ENCODE measurements at regions not wholly inside any gene's neighbourhood (a gene's known extent, or its start where the extent isn't known, plus 50 kb on each side); places are given as distances from the start of the nearest gene placed in this dataset.

DNA sequence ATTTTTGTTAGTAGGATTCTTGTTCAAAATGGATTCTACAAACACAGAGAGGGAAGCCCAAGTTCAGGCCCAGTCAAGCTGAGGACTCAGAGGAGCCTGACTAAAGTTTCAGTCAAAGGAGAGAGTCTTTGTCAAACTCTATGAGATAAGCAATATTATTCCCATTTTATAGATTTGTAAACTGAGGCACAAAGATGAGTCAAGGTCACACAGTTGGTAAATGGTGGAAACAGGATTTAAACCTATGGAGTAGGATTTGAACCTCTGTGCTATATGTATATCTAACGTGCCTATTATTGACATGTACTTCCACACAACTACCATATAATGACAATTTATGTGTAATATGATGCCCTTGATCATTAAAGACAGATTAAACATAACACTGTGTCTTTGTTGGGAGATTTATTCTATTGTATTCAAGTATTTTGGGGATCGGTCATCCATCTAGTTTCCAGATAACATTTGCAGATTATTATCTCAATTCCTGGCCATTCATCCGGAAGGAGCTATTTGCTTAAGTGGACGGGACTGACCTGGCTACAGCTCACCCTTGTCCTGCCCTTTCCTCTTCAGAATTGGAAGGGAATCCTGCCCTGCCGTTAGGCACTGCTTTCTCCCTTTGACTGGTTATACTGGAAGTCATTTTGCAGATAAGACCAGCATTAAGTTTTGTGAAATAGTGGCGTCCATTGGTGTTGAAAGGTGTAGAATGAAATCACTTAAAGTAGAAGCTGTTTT lies 86.1 kb upstream of the LMO4 start:
- no peaks in the 10 kb centered on the region for H3K4me1 ChIP-seq

DNA sequence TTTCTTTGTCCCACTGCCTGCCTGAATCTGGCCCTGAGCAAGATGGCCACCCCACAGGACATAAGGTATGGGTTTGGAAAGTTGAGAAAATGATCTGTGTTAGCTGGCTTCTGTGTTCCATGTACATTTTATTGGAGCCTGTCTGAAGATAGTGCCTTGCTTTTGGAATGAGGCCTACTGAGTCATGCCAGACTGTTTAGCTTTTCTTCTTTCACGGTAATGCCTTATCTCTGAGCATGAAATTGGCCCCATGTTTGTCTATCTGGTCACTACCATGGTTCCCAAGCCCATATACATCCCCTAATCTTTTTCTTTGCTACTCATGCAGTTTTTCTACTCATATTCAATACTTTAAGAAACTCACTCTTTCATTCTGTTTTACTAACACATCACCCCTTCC lies 85.1 kb upstream of the LMO4 start:
- 76 to 89% methylated on average over 1 of the region's 1 CpG for WGBS, 2 donors
- DNase-seq (no peak), ATAC-seq (ENCODE audit: low FRiP score in 2 of 2) (no peak)
- Histone ChIP-seq H3K36me3 (no peaks in the 10 kb centered on the region), H3K9me3 (no peaks in the 10 kb centered on the region), H3K27ac (no peak overlapping the region), H3K4me3 (no peak overlapping the region), H3K4me1 (no peaks in the 10 kb centered on the region), H3K27me3 (no peaks in the 10 kb centered on the region)
- no peak for TF ChIP-seq POLR2AphosphoS5 (IDR thresholded peaks at IDR 0.05)
- no peak for TF ChIP-seq CTCF (IDR thresholded peaks at IDR 0.05)
- TF ChIP-seq EP300 (IDR thresholded peaks at IDR 0.05): no peak
- TF ChIP-seq POLR2A (IDR thresholded peaks at IDR 0.05): no peak

More for the DNA sequence above, 86.1 kb upstream of the LMO4 start:
- no peak for DNase-seq
- H3K9me3 ChIP-seq: no peaks in the 10 kb centered on the region
- H3K4me3 ChIP-seq: no peak overlapping the region
- no peaks in the 10 kb centered on the region for H3K36me3 ChIP-seq
- H3K27me3 ChIP-seq: no peaks in the 10 kb centered on the region
- WGBS, 2 donors: 61 to 62% methylated on average over 6 of the region's 6 CpGs
- no peak overlapping the region for H3K27ac ChIP-seq
- ATAC-seq (ENCODE audit: low FRiP score in 2 of 2): no peak
- TF ChIP-seq POLR2AphosphoS5 (IDR thresholded peaks at IDR 0.05): no peak
- TF ChIP-seq CTCF (IDR thresholded peaks at IDR 0.05): no peak
- no peak for TF ChIP-seq EP300 (IDR thresholded peaks at IDR 0.05)
- no peak for TF ChIP-seq POLR2A (IDR thresholded peaks at IDR 0.05)

GRCh38 chr1:87246436-87246835 lies 82.2 kb upstream of the LMO4 start:
- no peaks in the 10 kb centered on the region for H3K4me1 ChIP-seq
- no peak overlapping the region for H3K4me3 ChIP-seq
- H3K36me3 ChIP-seq: no peaks in the 10 kb centered on the region
- DNase-seq: no peak
- no peaks in the 10 kb centered on the region for H3K9me3 ChIP-seq
- no peak overlapping the region for H3K27ac ChIP-seq
- 66 to 87% methylated on average over 5 of the region's 5 CpGs for WGBS, 2 donors
- TF ChIP-seq EP300 (IDR thresholded peaks at IDR 0.05) (no peak), CTCF (IDR thresholded peaks at IDR 0.05) (no peak), POLR2A (IDR thresholded peaks at IDR 0.05) (no peak), POLR2AphosphoS5 (IDR thresholded peaks at IDR 0.05) (no peak)
- ATAC-seq (ENCODE audit: low FRiP score in 2 of 2): no peak
- H3K27me3 ChIP-seq: no peaks in the 10 kb centered on the region

DNA sequence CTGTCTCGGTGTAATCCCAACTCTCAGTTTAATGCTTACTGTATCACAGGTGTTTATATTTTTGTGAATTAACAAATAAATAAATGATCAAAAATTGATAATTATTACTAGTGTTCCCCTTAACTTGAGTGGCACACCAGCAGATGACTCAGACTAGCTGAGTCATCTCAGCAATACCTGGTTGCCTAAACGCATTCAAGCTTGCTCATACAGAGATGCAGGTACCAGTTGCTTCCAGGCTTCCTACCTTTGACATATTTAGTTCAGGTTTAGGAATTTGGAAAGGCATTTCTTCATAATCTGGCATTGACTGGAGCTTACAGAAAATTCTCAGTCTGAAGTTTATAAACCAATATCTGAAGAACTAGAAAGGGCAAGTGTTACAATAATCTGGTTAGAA lies 78.9 kb upstream of the LMO4 start:
- no peaks in the 10 kb centered on the region for H3K4me1 ChIP-seq
- H3K36me3 ChIP-seq: no peaks in the 10 kb centered on the region
- H3K4me3 ChIP-seq: no peak overlapping the region
- TF ChIP-seq EP300 (IDR thresholded peaks at IDR 0.05) (no peak), POLR2A (IDR thresholded peaks at IDR 0.05) (no peak)
- no peaks in the 10 kb centered on the region for H3K27me3 ChIP-seq
- no peak overlapping the region for H3K27ac ChIP-seq
- no peak for DNase-seq
- WGBS, 2 donors: 85 to 89% methylated on average over 2 of the region's 2 CpGs
- no peak for ATAC-seq (ENCODE audit: low FRiP score in 2 of 2)
- no peaks in the 10 kb centered on the region for H3K9me3 ChIP-seq

- ATAC-seq (ENCODE audit: low FRiP score in 2 of 2) (no peak), DNase-seq (no peak)
- TF ChIP-seq POLR2AphosphoS5 (IDR thresholded peaks at IDR 0.05) (no peak), CTCF (IDR thresholded peaks at IDR 0.05) (no peak), EP300 (IDR thresholded peaks at IDR 0.05) (no peak), POLR2A (IDR thresholded peaks at IDR 0.05) (no peak)
- Histone ChIP-seq H3K9me3 (no peaks in the 10 kb centered on the region), H3K4me3 (no peak overlapping the region), H3K36me3 (no peaks in the 10 kb centered on the region), H3K4me1 (no peaks in the 10 kb centered on the region), H3K27me3 (no peaks in the 10 kb centered on the region), H3K27ac (no peak overlapping the region)
- 85 to 93% methylated on average over 5 of the region's 5 CpGs for WGBS, 2 donors
Measured at GRCh38 chr1:87250336-87250735, 78.3 kb upstream of the LMO4 start.
